ENCODE measurements at regions not wholly inside any gene's neighbourhood (a gene's known extent, or its start where the extent isn't known, plus 50 kb on each side); places are given as distances from the start of the nearest gene placed in this dataset.

DNA sequence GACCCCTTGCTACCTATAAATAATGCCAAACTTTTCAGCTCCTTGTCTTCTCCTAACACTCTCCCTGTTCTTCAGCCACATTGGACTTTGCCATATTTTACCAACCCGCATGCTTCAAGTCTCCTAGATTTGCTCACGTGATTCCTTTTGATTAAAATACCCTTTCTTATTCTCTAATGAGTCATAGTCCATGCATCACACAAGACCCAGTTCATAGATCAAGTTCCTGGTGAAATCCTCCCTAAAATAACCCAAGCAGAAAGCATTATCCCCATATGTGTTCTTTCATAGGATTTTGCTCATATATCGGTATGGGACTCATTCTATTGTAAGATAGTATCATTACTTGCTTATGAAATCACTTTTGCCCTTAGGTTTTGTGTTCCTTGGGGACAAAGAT is 108.9 kb upstream of the STXBP5 start:
- Mint-ChIP-seq H3K27me3 (ENCODE audit: insufficient read depth, unreplicated experiment) (no peaks in the 10 kb centered on the region), H3K36me3 (ENCODE audit: insufficient read depth, unreplicated experiment) (no peaks in the 10 kb centered on the region), H3K27ac (ENCODE audit: low read depth, unreplicated experiment) (no peak overlapping the region), H3K4me3 (ENCODE audit: unreplicated experiment) (no peak overlapping the region), H3K4me1 (ENCODE audit: insufficient read depth, unreplicated experiment) (no peaks in the 10 kb centered on the region), H3K9me3 (ENCODE audit: unreplicated experiment) (no peaks in the 10 kb centered on the region)
- TF ChIP-seq, protein P1, sequence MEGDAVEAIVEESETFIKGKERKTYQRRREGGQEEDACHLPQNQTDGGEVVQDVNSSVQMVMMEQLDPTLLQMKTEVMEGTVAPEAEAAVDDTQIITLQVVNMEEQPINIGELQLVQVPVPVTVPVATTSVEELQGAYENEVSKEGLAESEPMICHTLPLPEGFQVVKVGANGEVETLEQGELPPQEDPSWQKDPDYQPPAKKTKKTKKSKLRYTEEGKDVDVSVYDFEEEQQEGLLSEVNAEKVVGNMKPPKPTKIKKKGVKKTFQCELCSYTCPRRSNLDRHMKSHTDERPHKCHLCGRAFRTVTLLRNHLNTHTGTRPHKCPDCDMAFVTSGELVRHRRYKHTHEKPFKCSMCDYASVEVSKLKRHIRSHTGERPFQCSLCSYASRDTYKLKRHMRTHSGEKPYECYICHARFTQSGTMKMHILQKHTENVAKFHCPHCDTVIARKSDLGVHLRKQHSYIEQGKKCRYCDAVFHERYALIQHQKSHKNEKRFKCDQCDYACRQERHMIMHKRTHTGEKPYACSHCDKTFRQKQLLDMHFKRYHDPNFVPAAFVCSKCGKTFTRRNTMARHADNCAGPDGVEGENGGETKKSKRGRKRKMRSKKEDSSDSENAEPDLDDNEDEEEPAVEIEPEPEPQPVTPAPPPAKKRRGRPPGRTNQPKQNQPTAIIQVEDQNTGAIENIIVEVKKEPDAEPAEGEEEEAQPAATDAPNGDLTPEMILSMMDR (IDR thresholded peaks at IDR 0.05; ENCODE audit: unreplicated experiment), result no peak
- BruUV-seq (replicated peaks), result no TSS peak
- ChIA-PET CTCF (no interaction called here), POLR2A (interaction anchor here (1.0 kb wide), 1 partner anchor 40 kb away, joined by 3 read pairs; no protein-coding TSS in a partner anchor)
- intact Hi-C loops (cut with micrococcal nuclease), result no loop called here
- DNase-seq (ENCODE audit: unreplicated experiment), result no peak

DNA sequence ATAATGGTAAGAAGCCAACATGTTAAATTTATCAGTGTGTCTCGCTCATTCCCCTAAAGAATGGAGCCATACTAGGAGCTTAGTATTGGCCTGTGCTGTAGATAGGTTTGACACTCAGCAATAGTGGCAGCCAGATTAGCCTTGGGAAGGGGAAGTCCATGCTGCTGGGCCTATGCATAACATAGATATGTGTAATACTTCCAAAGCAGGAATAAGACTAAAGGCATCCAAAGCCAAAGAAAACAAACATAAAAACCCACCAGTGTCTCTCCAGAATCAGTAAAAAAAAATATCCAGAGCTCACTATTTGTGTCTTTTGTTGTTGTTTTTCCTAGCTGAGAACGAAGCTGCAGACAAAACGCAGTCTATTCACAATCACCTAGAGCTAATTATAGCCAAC is 104.2 kb upstream of the STXBP5 start:
- Mint-ChIP-seq H3K27me3 (ENCODE audit: insufficient read depth, unreplicated experiment) (no peaks in the 10 kb centered on the region), H3K4me3 (ENCODE audit: unreplicated experiment) (no peak overlapping the region), H3K27ac (ENCODE audit: low read depth, unreplicated experiment) (no peak overlapping the region), H3K4me1 (ENCODE audit: insufficient read depth, unreplicated experiment) (no peaks in the 10 kb centered on the region), H3K9me3 (ENCODE audit: unreplicated experiment) (peaks cover 6% of the 10 kb centered on the region), H3K36me3 (ENCODE audit: insufficient read depth, unreplicated experiment) (no peaks in the 10 kb centered on the region)
- no TSS peak for BruUV-seq (replicated peaks)
- TF ChIP-seq, protein P1 (IDR thresholded peaks at IDR 0.05; ENCODE audit: unreplicated experiment), result no peak
- intact Hi-C loops (cut with micrococcal nuclease), result no loop called here
- DNase-seq (ENCODE audit: unreplicated experiment), result peak; percentile 4
- CTCF ChIA-PET, result interaction anchor here (0.6 to 0.7 kb wide), 3 partner anchors 10 to 247 kb away, joined by 3 read pairs; no protein-coding TSS in a partner anchor
- POLR2A ChIA-PET, result interaction anchor here (0.5 to 1.0 kb wide), 2 partner anchors 9 to 96 kb away, joined by 3 read pairs; no protein-coding TSS in a partner anchor

DNA sequence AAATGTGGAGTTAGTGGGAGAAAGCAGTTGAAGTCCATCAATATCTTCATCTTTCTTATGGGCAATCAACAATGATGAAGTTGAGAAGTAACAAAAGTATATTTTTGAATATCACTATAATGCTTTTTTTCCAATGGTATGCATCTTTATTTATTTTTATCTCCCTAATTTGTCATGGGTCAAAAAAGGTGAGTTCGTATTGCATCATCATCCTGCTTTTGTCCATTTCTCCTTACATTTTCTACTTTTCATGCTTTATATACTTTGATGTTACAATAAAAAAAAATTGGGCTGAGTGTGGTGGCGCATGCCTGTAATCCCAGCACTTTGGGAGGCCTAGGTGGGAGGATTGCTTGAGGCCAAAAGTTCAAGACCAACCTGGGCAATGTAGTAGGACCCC is 101.2 kb upstream of the STXBP5 start:
- intact Hi-C loops (cut with micrococcal nuclease), result no loop called here
- no peaks in the 10 kb centered on the region for H3K27me3 Mint-ChIP-seq (ENCODE audit: insufficient read depth, unreplicated experiment)
- peaks cover 12% of the 10 kb centered on the region for H3K4me1 Mint-ChIP-seq (ENCODE audit: insufficient read depth, unreplicated experiment)
- ChIA-PET CTCF (no interaction called here), POLR2A (no interaction called here)
- no peak for DNase-seq (ENCODE audit: unreplicated experiment)
- no peak overlapping the region for H3K27ac Mint-ChIP-seq (ENCODE audit: low read depth, unreplicated experiment)
- TF ChIP-seq, protein P1 (IDR thresholded peaks at IDR 0.05; ENCODE audit: unreplicated experiment), result no peak
- H3K36me3 Mint-ChIP-seq (ENCODE audit: insufficient read depth, unreplicated experiment), result no peaks in the 10 kb centered on the region
- no peak overlapping the region for H3K4me3 Mint-ChIP-seq (ENCODE audit: unreplicated experiment)
- BruUV-seq (replicated peaks), result no TSS peak
- peaks cover 6% of the 10 kb centered on the region for H3K9me3 Mint-ChIP-seq (ENCODE audit: unreplicated experiment)

DNA sequence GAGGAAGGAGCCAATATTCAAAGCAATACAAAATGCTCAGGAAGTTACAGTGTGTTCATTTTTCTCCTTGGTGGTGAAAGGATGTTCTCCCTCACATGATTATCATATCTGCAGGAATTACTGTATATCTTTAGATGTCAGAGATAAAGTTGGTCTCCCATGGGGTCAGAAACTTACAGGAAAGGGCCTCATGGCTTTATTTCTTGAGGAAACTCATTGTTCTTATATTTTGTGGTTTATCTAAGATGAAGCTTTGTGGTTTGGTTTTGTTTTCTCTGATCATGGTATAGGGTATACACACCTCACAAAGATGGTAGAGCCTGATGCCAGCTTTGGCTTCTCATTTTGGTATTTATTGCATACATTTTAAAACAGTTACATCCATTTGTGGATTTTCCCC is 100.5 kb upstream of the STXBP5 start:
- no peaks in the 10 kb centered on the region for H3K36me3 Mint-ChIP-seq (ENCODE audit: insufficient read depth, unreplicated experiment)
- H3K4me1 Mint-ChIP-seq (ENCODE audit: insufficient read depth, unreplicated experiment), result peaks cover 12% of the 10 kb centered on the region

More for the DNA sequence above, 100.5 kb upstream of the STXBP5 start:
- Mint-ChIP-seq H3K27me3 (ENCODE audit: insufficient read depth, unreplicated experiment) (no peaks in the 10 kb centered on the region), H3K27ac (ENCODE audit: low read depth, unreplicated experiment) (no peak overlapping the region), H3K4me3 (ENCODE audit: unreplicated experiment) (no peak overlapping the region), H3K9me3 (ENCODE audit: unreplicated experiment) (peaks cover 6% of the 10 kb centered on the region)
- ChIA-PET POLR2A (no interaction called here), CTCF (no interaction called here)
- no peak for DNase-seq (ENCODE audit: unreplicated experiment)
- intact Hi-C loops (cut with micrococcal nuclease), result no loop called here
- TF ChIP-seq, protein P1 (IDR thresholded peaks at IDR 0.05; ENCODE audit: unreplicated experiment), result no peak
- no TSS peak for BruUV-seq (replicated peaks)

Measured in MCF 10A (cell line).